Stimulated activated CD4-positive, alpha-beta T cell treated with anti-CD3 and anti-CD28 coated beads, Interleukin-15, amount 100 ng/mL, for 24 hours (primary cell): ENCODE measurements at regions not wholly inside any gene's neighbourhood (a gene's known extent, or its start where the extent isn't known, plus 50 kb on each side); places are given as distances from the start of the nearest gene placed in this dataset.

Experiments
- DNase-seq: peaks from one replicate; pipeline ENCODE4 v3.0.0-alpha.2; 2020

GRCh38 chr13:31853643-31854326 is 114.5 kb downstream of the RXFP2 start:
- no peak for DNase-seq

DNA sequence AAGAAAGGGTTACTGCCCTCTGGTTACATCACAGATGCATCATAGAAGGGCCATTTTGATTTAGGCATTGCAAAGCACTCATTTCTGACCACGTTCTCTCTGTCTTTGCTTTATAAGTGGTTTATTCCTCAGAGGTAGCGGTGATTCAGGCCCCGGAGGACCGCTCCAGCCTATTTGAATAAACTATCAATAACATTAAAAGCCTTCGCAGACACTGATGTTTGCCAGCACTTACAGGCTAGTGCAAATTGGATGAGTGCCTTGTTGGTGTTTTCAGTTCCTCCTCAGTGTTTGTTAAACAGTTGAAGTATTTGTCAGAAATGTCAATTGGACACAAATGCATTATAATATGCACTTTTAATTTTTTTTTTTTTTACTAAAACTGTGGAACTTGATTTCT is 120.2 kb downstream of the RXFP2 start:
- DNase-seq, result no peak

DNA sequence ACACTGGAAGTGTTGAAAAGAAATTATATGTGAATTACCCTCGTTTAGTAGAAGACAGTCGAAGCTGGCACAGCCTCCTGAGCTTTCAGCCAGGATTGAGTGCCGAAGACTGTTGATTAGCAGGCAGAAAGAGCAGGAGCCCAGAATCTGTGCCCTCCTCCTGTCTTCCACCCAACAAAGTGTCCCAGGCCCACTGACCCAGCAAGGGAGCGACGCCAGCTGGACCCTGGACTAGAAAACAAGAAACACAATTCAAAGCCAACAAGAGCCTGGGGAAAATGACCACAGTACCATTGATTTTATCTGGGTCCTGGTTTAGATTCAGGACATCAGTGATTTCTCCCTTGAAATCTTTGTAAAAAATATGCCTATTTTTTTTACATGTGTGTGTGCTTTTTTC is 120.7 kb downstream of the RXFP2 start:
- no peak for DNase-seq

- no peak for DNase-seq
These were observed 123.5 kb downstream of the RXFP2 start for GRCh38 chr13:31862828-31863227.

- DNase-seq, result no peak
These were observed 125.0 kb downstream of the RXFP2 start for GRCh38 chr13:31864307-31864706.

DNA sequence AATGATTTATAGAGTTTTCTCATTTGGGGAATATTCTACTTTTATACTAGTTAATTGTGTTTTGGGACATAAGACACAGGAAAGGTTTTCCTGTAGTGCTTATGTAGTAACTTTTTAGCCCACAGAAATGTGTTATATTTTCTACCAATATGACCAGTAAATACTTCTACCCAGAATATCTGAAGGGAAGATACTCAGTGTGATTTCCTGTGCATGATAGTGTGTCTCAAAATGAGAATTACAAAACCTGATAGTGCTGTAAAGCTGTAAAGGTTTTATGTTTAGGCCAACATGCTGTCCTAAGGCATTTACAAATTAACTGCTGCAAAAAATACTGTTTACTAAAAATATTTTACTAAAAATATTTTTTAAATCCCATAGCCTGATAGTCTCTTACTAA is 126.8 kb downstream of the RXFP2 start:
- DNase-seq, result no peak

GRCh38 chr13:31867709-31868108 is 128.4 kb downstream of the RXFP2 start:
- no peak for DNase-seq

GRCh38 chr13:31869582-31869981 is 130.3 kb downstream of the RXFP2 start:
- DNase-seq, result no peak

- DNase-seq, result no peak
These were observed 131.2 kb downstream of the RXFP2 start for GRCh38 chr13:31870511-31870910.

GRCh38 chr13:31873145-31873544 is 133.8 kb downstream of the RXFP2 start:
- DNase-seq, result no peak

DNA sequence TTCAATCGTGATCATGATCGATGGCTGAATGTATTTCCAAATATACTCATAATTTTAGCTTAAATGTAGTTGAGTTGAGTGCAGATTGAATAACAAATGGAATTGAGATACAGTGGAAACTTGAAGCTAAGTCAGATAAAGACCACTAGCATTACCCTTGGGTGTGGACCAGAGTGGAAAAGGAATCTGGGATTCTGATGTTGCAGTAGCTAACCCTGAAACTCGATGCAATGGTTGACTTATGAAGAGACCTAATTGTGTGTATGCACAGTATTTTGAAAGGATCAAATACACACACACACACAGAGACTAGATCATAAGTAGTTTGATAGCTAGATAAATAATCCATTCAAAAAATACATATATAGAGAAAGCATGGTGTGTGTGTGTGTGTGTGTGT is 135.8 kb downstream of the RXFP2 start:
- no peak for DNase-seq

GRCh38 chr13:31878052-31878451 is 138.7 kb downstream of the RXFP2 start:
- DNase-seq, result no peak

- DNase-seq, result no peak
These were observed 139.2 kb downstream of the RXFP2 start for GRCh38 chr13:31878495-31878894.

GRCh38 chr13:31878955-31879354 is 139.6 kb downstream of the RXFP2 start:
- no peak for DNase-seq

DNA sequence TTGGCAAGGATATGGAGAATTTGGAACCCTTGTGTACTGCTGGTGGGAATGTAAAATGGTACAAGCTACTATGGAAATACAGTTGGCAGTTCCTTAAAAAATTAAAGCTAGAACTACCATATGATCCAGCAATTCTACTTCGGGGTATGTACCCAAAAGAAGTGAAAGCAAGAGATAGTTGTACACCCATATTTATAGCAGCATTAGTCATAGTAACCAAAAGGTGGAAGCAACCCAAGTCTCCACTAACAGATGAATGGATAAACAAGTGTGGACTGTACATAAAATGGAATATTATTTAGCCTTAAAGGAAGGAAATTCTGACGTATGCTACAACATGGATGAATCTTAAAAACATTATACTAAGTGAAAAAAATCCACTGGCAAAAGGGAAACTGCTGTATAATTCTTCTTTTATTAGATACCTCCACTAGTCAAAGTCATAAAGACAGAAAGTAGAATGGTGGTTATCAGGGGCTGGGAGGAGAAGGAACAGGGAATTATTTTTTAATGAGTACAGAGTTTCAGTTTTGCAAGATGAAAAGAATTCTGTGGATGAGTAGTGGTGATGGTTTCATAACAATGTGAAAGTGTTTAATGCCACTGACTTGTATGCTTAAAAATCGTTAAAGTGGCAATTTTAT is 141.6 kb downstream of the RXFP2 start:
- no peak for DNase-seq

DNA sequence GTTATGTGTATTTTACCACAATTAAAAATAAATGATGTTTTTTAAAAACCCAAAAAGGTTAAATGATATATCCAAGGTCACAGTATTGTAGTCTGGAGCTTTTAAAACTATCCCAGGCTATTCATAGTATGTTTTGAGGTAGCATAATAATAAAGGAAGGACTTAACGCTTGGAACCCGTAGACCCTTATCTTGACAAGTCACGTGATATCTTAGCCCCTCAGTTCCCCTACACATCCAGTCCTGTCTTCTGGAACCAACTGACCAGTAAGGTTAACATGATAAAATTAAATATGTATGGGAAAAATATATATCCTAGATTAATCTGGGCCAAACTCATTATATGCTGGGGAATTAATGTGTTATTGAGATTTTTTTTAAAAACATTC is 142.2 kb downstream of the RXFP2 start:
- no peak for DNase-seq

DNA sequence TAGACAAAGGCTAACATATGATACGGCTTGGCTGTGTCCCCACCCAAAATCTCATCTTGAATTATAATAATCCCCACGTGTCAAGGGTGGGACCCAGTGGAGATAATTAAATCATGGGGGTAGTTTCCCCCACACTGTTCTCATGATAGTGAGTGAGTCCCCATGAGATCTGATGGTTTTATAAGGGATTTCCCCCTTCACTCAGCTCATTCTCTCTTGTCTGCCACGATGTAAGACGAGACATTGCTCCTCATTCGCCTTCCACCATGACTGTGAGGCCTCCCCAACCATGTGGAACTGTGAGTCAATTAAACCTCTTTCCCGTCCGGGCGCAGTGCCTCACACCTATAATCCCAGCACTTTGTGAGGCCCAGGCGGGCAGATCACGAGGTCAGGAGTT is 143.5 kb downstream of the RXFP2 start:
- DNase-seq, result peak; percentile 4

DNA sequence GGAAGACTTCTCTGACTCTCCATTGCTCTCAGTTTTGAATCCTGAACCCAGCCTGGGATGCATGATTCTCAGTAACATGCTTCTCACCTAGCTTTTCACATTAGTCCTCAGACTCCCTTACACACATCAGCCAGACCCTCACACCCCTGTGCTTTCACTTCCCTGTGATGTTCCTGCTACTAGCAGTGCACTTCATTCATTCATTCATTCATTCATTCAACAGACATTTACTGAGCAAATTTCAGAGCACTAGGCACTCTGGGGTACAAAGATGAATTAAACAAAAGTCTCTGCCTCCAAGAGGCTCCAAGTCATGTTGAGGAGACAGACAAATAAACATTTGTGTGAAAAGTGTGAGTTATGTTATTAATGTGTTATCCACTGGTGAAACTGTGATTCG is 145.2 kb downstream of the RXFP2 start:
- DNase-seq, result no peak

- DNase-seq, result no peak
These were observed 145.6 kb upstream of the FRY start for GRCh38 chr13:31885994-31886393.

DNA sequence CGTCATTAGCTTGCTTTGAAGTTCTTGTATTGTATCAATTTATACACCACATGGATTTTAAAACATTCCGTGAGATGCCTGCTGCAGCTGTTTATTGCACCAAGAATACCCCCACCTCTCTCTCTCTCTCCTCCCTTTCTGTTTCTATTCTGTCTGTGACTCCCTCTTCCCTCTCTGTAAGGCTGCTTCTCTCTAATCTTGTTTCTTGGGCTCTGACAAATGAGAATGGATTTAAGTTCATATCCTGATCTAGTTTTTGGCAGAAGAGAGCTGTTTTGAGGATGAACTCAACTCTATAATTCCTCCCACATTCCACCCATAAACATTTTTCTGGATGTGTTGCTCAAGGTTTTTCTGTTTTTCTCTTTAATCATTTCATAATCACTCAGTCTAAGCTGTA is 144.3 kb upstream of the FRY start:
- no peak for DNase-seq

DNA sequence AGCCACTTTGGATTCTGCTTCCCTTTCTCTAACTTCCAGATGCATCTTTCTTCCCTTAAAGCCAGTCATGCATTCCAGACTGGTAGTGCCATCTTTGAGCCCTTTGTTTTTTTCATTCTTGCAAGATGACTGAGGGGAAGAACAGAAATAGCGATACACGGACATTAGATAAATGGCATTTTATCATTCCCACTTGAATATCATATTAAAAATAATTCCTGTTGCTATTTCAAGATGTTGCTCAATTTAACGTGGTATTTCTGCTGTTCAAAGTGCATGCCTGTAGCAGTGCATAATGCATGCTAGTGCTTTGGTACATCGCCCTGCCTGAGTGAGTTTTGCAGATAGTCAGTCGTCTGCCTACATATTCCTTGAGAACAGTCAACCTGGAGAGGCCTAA is 140.6 kb upstream of the FRY start:
- DNase-seq, result no peak

DNA sequence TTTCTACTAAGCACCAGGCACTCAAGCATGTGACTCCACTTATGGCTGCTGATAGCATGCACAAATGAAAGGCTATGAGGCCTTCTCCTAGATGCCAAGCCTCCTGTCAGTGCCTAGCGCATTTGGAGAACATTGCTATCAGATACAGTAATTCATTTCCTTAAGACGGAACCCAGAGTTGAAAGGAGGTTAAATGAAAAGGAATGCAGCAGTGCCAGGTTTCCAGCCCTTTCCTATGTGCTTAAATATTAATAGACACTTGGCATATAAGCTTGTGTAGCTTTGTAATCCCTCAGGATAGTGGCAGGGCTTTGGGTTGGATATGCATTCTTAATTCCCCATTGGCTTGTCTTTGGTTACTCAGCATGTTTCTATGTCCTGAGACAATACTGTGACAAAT is 140.1 kb upstream of the FRY start:
- DNase-seq, result no peak

DNA sequence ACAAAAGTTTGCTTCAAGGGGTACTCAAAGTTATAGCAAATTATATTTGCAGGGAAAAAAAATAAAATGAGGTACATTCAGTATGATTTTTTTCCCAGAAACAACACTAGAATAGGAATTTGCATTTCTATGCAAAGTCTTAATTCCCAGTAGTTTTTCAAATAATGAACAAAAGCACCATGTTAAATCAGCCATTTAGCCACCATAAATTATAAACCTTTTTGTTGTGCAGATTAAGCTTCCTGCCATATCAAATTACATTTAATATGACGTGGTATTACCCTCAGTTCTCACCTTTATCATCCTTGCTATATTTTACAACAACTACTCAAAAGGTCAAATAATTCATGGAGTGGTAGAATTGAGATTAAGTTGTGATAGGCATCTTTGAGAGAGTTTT is 136.6 kb upstream of the FRY start:
- no peak for DNase-seq

- no peak for DNase-seq
These were observed 135.9 kb upstream of the FRY start for GRCh38 chr13:31895691-31896090.

GRCh38 chr13:31896427-31896826 is 135.1 kb upstream of the FRY start:
- DNase-seq, result no peak
